ENCODE measurements at regions not wholly inside any gene's neighbourhood (a gene's known extent, or its start where the extent isn't known, plus 50 kb on each side); places are given as distances from the start of the nearest gene placed in this dataset.

GRCh38 chr1:191693797-191694196 is 464.5 kb upstream of the RGS18 start:
- 49% methylated on average over 4 of the region's 4 CpGs for WGBS (ENCODE audit: insufficient coverage, low coverage, low lambda C conversion rate, missing lambda C conversion rate)
- Histone ChIP-seq H3K27ac (no peak overlapping the region), H3K4me3 (no peak overlapping the region), H3K27me3 (no peaks in the 10 kb centered on the region), H3K4me1 (no peaks in the 10 kb centered on the region), H3K36me3 (no peaks in the 10 kb centered on the region), H3K9me3 (no peaks in the 10 kb centered on the region)
- DNase-seq: no peak
- TF ChIP-seq CTCF (IDR thresholded peaks at IDR 0.05) (no peak), POLR2A (IDR thresholded peaks at IDR 0.05) (no peak)
- intact Hi-C loops (cut with DNase I): no loop called here
- no peak for ATAC-seq

GRCh38 chr1:191695865-191696264 is 462.4 kb upstream of the RGS18 start:
- TF ChIP-seq CTCF (IDR thresholded peaks at IDR 0.05) (no peak), POLR2A (IDR thresholded peaks at IDR 0.05) (no peak)
- H3K9me3 ChIP-seq: no peaks in the 10 kb centered on the region
- ATAC-seq: no peak
- no peak overlapping the region for H3K4me3 ChIP-seq
- DNase-seq: no peak
- no peaks in the 10 kb centered on the region for H3K36me3 ChIP-seq
- intact Hi-C loops (cut with DNase I): no loop called here
- no peaks in the 10 kb centered on the region for H3K4me1 ChIP-seq
- H3K27ac ChIP-seq: no peak overlapping the region
- WGBS (ENCODE audit: insufficient coverage, low coverage, low lambda C conversion rate, missing lambda C conversion rate): 12% methylated on average over 2 of the region's 2 CpGs
- no peaks in the 10 kb centered on the region for H3K27me3 ChIP-seq

- no peaks in the 10 kb centered on the region for H3K9me3 ChIP-seq
- no peak for TF ChIP-seq POLR2A (IDR thresholded peaks at IDR 0.05)
- TF ChIP-seq CTCF (IDR thresholded peaks at IDR 0.05): no peak
- H3K4me1 ChIP-seq: no peaks in the 10 kb centered on the region
- no peaks in the 10 kb centered on the region for H3K27me3 ChIP-seq
- no peak overlapping the region for H3K4me3 ChIP-seq
- no peak overlapping the region for H3K27ac ChIP-seq
- DNase-seq (no peak), ATAC-seq (no peak)
- H3K36me3 ChIP-seq: no peaks in the 10 kb centered on the region
- intact Hi-C loops (cut with DNase I): no loop called here
- 62% methylated on average over 3 of the region's 3 CpGs for WGBS (ENCODE audit: insufficient coverage, low coverage, low lambda C conversion rate, missing lambda C conversion rate)
These were observed 461.9 kb upstream of the RGS18 start for GRCh38 chr1:191696354-191696753.

DNA sequence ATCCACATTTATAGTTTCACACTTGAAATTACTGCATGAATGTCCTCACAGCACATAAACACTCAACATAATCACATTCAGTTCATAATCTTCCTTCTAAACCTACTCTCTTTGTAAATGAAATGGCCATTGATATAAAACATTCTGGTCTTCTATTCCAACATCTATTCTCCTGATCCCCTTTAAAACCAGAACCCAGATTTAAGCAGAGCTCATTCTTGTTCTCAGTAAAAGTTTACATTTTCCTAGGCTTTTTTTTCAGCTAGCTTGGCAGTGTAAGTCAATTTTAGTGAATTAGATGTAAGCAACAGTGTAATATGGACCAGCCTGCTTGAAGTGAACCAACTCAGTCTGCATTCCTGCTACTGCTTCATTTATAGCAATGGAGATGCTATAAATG is 460.7 kb upstream of the RGS18 start:
- ATAC-seq (no peak), DNase-seq (no peak)
- no peaks in the 10 kb centered on the region for H3K9me3 ChIP-seq
- no peaks in the 10 kb centered on the region for H3K4me1 ChIP-seq
- H3K36me3 ChIP-seq: no peaks in the 10 kb centered on the region
- H3K4me3 ChIP-seq: no peak overlapping the region
- no peak for TF ChIP-seq CTCF (IDR thresholded peaks at IDR 0.05)
- TF ChIP-seq POLR2A (IDR thresholded peaks at IDR 0.05): no peak
- no peak overlapping the region for H3K27ac ChIP-seq
- intact Hi-C loops (cut with DNase I): no loop called here
- H3K27me3 ChIP-seq: no peaks in the 10 kb centered on the region

DNA sequence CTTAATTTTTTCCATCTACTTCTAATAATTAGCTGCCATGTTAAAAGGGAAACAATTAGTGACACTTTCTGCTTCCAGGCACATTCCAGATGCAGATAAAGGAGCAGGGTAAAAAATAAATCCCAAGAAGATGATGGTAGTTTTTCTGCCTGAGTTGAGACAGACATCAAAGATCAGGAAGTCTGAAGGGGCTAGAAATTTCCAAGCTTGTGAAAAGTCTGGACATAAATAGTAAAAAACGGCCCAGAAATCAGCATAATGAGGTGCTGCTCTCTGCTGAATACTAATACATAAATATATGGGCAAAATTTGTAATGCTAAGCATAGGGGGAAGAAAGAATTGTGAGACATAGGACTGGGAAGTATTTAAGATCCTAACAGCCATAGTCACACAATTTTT is 460.0 kb upstream of the RGS18 start:
- ATAC-seq (no peak), DNase-seq (no peak)
- WGBS (ENCODE audit: insufficient coverage, low coverage, low lambda C conversion rate, missing lambda C conversion rate): 0% methylated on average over 1 of the region's 1 CpG
- intact Hi-C loops (cut with DNase I): no loop called here
- TF ChIP-seq CTCF (IDR thresholded peaks at IDR 0.05) (no peak), POLR2A (IDR thresholded peaks at IDR 0.05) (no peak)
- no peaks in the 10 kb centered on the region for H3K4me1 ChIP-seq
- H3K27me3 ChIP-seq: no peaks in the 10 kb centered on the region
- no peak overlapping the region for H3K4me3 ChIP-seq
- no peaks in the 10 kb centered on the region for H3K36me3 ChIP-seq
- H3K27ac ChIP-seq: no peak overlapping the region
- H3K9me3 ChIP-seq: no peaks in the 10 kb centered on the region
